DND-41 (cell line): ENCODE measurements at regions not wholly inside any gene's neighbourhood (a gene's known extent, or its start where the extent isn't known, plus 50 kb on each side); places are given as distances from the start of the nearest gene placed in this dataset.

Experiments
- EZH2 ChIP-seq: IDR thresholded peaks from 3 replicates; pipeline ENCODE4 v1.6.1; 2012; ENCODE audit warnings: borderline replicate concordance, low read depth, mild to moderate bottlenecking, moderate library complexity, low read length, inconsistent platforms; ENCODE audit not compliant: severe bottlenecking
- TF ChIP-seq, protein P1 (sequence below): IDR thresholded peaks from 2 replicates; pipeline ENCODE4 v1.5.1; 2012; ENCODE audit warnings: borderline replicate concordance, low read length, moderate library complexity, mild to moderate bottlenecking; ENCODE audit not compliant: poor library complexity, severe bottlenecking; ENCODE audit errors: extremely low read depth

DNA sequence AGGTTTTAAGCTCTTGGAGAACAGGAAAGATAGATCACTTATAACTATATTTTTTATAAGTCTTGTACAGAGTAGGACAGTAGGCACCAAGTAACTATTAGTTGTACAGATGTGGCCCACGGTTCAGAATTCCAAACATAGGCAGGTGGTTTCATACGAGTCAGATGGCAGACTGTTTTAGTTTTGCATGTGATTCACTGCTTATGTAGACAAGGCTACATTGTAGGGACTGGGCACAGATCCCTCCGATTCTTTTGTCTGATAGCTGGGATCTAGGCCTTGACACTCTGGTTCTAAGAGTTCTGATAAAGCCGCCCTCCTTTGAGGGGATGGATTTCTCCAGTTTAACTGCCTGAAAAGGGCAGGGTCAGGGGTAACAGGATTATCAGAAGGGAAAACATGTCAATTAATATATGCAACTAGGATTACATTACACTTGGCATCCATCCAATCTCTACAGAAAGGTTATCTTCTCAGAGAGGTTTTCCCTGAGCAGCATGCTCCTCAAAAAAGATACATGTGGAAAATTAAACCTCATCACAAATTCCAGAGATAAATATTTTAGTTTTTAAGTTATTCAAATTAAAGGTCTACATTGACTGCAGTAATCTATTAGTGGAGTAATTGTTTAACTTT is 87.8 kb downstream of the SPRY1 start:
- TF ChIP-seq, protein P1, sequence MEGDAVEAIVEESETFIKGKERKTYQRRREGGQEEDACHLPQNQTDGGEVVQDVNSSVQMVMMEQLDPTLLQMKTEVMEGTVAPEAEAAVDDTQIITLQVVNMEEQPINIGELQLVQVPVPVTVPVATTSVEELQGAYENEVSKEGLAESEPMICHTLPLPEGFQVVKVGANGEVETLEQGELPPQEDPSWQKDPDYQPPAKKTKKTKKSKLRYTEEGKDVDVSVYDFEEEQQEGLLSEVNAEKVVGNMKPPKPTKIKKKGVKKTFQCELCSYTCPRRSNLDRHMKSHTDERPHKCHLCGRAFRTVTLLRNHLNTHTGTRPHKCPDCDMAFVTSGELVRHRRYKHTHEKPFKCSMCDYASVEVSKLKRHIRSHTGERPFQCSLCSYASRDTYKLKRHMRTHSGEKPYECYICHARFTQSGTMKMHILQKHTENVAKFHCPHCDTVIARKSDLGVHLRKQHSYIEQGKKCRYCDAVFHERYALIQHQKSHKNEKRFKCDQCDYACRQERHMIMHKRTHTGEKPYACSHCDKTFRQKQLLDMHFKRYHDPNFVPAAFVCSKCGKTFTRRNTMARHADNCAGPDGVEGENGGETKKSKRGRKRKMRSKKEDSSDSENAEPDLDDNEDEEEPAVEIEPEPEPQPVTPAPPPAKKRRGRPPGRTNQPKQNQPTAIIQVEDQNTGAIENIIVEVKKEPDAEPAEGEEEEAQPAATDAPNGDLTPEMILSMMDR, result no peak
- TF ChIP-seq EZH2, result no peak
